ENCODE measurements at regions not wholly inside any gene's neighbourhood (a gene's known extent, or its start where the extent isn't known, plus 50 kb on each side); places are given as distances from the start of the nearest gene placed in this dataset.

- H3K9me3 ChIP-seq (replicated peaks; ENCODE audit: control insufficient read depth, low read depth, low read length), result no peaks in the 10 kb centered on the region
- H3K4me3 ChIP-seq (ENCODE audit: low read length), result no peak overlapping the region
- 89% methylated on average over 8 of the region's 9 CpGs for WGBS (ENCODE audit: insufficient coverage)
These were observed 157.3 kb upstream of the APCDD1 start for GRCh38 chr18:10297086-10297485.

GRCh38 chr18:10298346-10298745 lies 156.1 kb upstream of the APCDD1 start:
- H3K9me3 ChIP-seq (replicated peaks; ENCODE audit: control insufficient read depth, low read depth, low read length), result no peaks in the 10 kb centered on the region
- no peak for DNase-seq
- H3K27me3 ChIP-seq (ENCODE audit: control insufficient read depth, insufficient read depth, low read length), result no peaks in the 10 kb centered on the region
- H3K27ac ChIP-seq (ENCODE audit: low read length), result no peak overlapping the region
- H3K36me3 ChIP-seq (ENCODE audit: control insufficient read depth, insufficient read depth, low read length), result no peaks in the 10 kb centered on the region
- H3K4me1 ChIP-seq (ENCODE audit: control insufficient read depth, insufficient read depth, low read length), result peaks cover 6% of the 10 kb centered on the region
- no peak overlapping the region for H3K4me3 ChIP-seq (ENCODE audit: low read length)
- 82% methylated on average over 3 of the region's 8 CpGs for WGBS (ENCODE audit: insufficient coverage)

More at GRCh38 chr18:10297086-10297485, 157.3 kb upstream of the APCDD1 start:
- no peak for DNase-seq
- Histone ChIP-seq H3K27ac (ENCODE audit: low read length) (no peak overlapping the region), H3K36me3 (ENCODE audit: control insufficient read depth, insufficient read depth, low read length) (no peaks in the 10 kb centered on the region), H3K27me3 (ENCODE audit: control insufficient read depth, insufficient read depth, low read length) (no peaks in the 10 kb centered on the region), H3K4me1 (ENCODE audit: control insufficient read depth, insufficient read depth, low read length) (peaks cover 6% of the 10 kb centered on the region)

GRCh38 chr18:10299643-10300042 lies 154.8 kb upstream of the APCDD1 start:
- Histone ChIP-seq H3K36me3 (ENCODE audit: control insufficient read depth, insufficient read depth, low read length) (no peaks in the 10 kb centered on the region), H3K4me1 (ENCODE audit: control insufficient read depth, insufficient read depth, low read length) (peaks cover 6% of the 10 kb centered on the region), H3K27me3 (ENCODE audit: control insufficient read depth, insufficient read depth, low read length) (no peaks in the 10 kb centered on the region), H3K4me3 (ENCODE audit: low read length) (no peak overlapping the region), H3K27ac (ENCODE audit: low read length) (no peak overlapping the region), H3K9me3 (replicated peaks; ENCODE audit: control insufficient read depth, low read depth, low read length) (no peaks in the 10 kb centered on the region)
- DNase-seq, result peak; percentile 18
- 90% methylated on average over 4 of the region's 6 CpGs for WGBS (ENCODE audit: insufficient coverage)

GRCh38 chr18:10300739-10301138 lies 153.7 kb upstream of the APCDD1 start:
- no peak for DNase-seq
- WGBS (ENCODE audit: insufficient coverage), result 92% methylated on average over 4 of the region's 7 CpGs

GRCh38 chr18:10301831-10302483 lies 152.5 kb upstream of the APCDD1 start:
- Histone ChIP-seq H3K27me3 (ENCODE audit: control insufficient read depth, insufficient read depth, low read length) (no peaks in the 10 kb centered on the region), H3K36me3 (ENCODE audit: control insufficient read depth, insufficient read depth, low read length) (no peaks in the 10 kb centered on the region), H3K9me3 (replicated peaks; ENCODE audit: control insufficient read depth, low read depth, low read length) (no peaks in the 10 kb centered on the region), H3K4me1 (ENCODE audit: control insufficient read depth, insufficient read depth, low read length) (peaks cover 6% of the 10 kb centered on the region), H3K4me3 (ENCODE audit: low read length) (no peak overlapping the region), H3K27ac (ENCODE audit: low read length) (no peak overlapping the region)
- no peak for DNase-seq
- 83% methylated on average over 1 of the region's 5 CpGs for WGBS (ENCODE audit: insufficient coverage)

More at GRCh38 chr18:10300739-10301138, 153.7 kb upstream of the APCDD1 start:
- no peaks in the 10 kb centered on the region for H3K9me3 ChIP-seq (replicated peaks; ENCODE audit: control insufficient read depth, low read depth, low read length)
- no peaks in the 10 kb centered on the region for H3K36me3 ChIP-seq (ENCODE audit: control insufficient read depth, insufficient read depth, low read length)
- no peak overlapping the region for H3K4me3 ChIP-seq (ENCODE audit: low read length)
- H3K27me3 ChIP-seq (ENCODE audit: control insufficient read depth, insufficient read depth, low read length), result no peaks in the 10 kb centered on the region
- peaks cover 6% of the 10 kb centered on the region for H3K4me1 ChIP-seq (ENCODE audit: control insufficient read depth, insufficient read depth, low read length)
- H3K27ac ChIP-seq (ENCODE audit: low read length), result no peak overlapping the region

- no peaks in the 10 kb centered on the region for H3K9me3 ChIP-seq (replicated peaks; ENCODE audit: control insufficient read depth, low read depth, low read length)
- no peak overlapping the region for H3K27ac ChIP-seq (ENCODE audit: low read length)
- H3K36me3 ChIP-seq (ENCODE audit: control insufficient read depth, insufficient read depth, low read length), result no peaks in the 10 kb centered on the region
- H3K4me1 ChIP-seq (ENCODE audit: control insufficient read depth, insufficient read depth, low read length), result peaks cover 6% of the 10 kb centered on the region
- H3K4me3 ChIP-seq (ENCODE audit: low read length), result no peak overlapping the region
- 95% methylated on average over 2 of the region's 2 CpGs for WGBS (ENCODE audit: insufficient coverage)
- no peak for DNase-seq
- H3K27me3 ChIP-seq (ENCODE audit: control insufficient read depth, insufficient read depth, low read length), result peaks cover under 1% of the 10 kb centered on the region
These were observed 151.3 kb upstream of the APCDD1 start for GRCh38 chr18:10303171-10303570.

DNA sequence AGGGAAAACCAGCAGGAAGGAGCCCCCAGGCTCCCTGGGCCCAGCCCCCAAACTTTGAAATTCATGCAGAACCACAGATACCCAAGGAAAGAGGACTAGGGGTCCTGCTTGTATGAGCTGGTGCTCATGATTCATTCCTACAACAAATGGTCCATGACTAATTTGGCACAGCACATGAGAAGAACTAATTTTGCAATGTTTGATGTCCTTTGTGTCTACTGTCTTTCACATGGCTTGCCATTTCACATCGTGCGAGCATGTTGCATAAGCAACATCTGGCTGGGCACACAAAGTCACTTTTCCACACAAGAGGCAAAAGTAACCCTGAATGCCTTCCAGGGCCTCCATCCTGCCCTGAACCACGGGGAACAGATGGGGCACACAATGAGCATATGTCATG lies 149.6 kb upstream of the APCDD1 start:
- no peak for DNase-seq
- Histone ChIP-seq H3K27ac (ENCODE audit: low read length) (no peak overlapping the region), H3K4me1 (ENCODE audit: control insufficient read depth, insufficient read depth, low read length) (peaks cover 2% of the 10 kb centered on the region), H3K4me3 (ENCODE audit: low read length) (no peak overlapping the region), H3K9me3 (replicated peaks; ENCODE audit: control insufficient read depth, low read depth, low read length) (no peaks in the 10 kb centered on the region), H3K27me3 (ENCODE audit: control insufficient read depth, insufficient read depth, low read length) (peaks cover 2% of the 10 kb centered on the region), H3K36me3 (ENCODE audit: control insufficient read depth, insufficient read depth, low read length) (no peaks in the 10 kb centered on the region)
- no CpG with 5 or more reads among the region's 3 CpGs for WGBS (ENCODE audit: insufficient coverage)

GRCh38 chr18:10306779-10307178 lies 147.7 kb upstream of the APCDD1 start:
- Histone ChIP-seq H3K27me3 (ENCODE audit: control insufficient read depth, insufficient read depth, low read length) (peaks cover 2% of the 10 kb centered on the region), H3K36me3 (ENCODE audit: control insufficient read depth, insufficient read depth, low read length) (no peaks in the 10 kb centered on the region), H3K4me1 (ENCODE audit: control insufficient read depth, insufficient read depth, low read length) (no peaks in the 10 kb centered on the region), H3K4me3 (ENCODE audit: low read length) (no peak overlapping the region), H3K9me3 (replicated peaks; ENCODE audit: control insufficient read depth, low read depth, low read length) (no peaks in the 10 kb centered on the region), H3K27ac (ENCODE audit: low read length) (no peak overlapping the region)
- no CpG with 5 or more reads among the region's 2 CpGs for WGBS (ENCODE audit: insufficient coverage)
- no peak for DNase-seq

DNA sequence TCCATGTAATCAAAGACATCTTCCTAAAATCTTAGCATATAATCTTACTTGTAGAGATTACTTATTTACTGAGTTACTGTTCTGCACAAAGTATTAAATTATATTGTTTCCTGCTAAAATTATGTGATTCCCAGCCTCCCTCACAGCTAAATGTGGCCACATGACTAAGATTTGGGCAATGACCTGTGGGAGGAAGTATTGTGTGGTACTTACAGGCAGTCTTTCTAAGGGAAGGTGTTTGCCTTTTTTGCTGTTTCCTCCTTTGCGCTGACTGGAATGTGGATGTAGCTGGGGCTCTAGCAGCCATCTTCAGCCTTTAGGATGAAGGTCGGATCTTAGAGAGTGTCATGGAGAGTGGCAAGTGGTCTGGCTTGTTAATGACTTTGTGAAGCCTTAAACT lies 146.3 kb upstream of the APCDD1 start:
- WGBS (ENCODE audit: insufficient coverage), result no CpG with 5 or more reads among the region's 2 CpGs
- Histone ChIP-seq H3K9me3 (replicated peaks; ENCODE audit: control insufficient read depth, low read depth, low read length) (no peaks in the 10 kb centered on the region), H3K27me3 (ENCODE audit: control insufficient read depth, insufficient read depth, low read length) (peaks cover 2% of the 10 kb centered on the region), H3K27ac (ENCODE audit: low read length) (no peak overlapping the region), H3K36me3 (ENCODE audit: control insufficient read depth, insufficient read depth, low read length) (no peaks in the 10 kb centered on the region), H3K4me1 (ENCODE audit: control insufficient read depth, insufficient read depth, low read length) (no peaks in the 10 kb centered on the region), H3K4me3 (ENCODE audit: low read length) (no peak overlapping the region)
- DNase-seq, result no peak

DNA sequence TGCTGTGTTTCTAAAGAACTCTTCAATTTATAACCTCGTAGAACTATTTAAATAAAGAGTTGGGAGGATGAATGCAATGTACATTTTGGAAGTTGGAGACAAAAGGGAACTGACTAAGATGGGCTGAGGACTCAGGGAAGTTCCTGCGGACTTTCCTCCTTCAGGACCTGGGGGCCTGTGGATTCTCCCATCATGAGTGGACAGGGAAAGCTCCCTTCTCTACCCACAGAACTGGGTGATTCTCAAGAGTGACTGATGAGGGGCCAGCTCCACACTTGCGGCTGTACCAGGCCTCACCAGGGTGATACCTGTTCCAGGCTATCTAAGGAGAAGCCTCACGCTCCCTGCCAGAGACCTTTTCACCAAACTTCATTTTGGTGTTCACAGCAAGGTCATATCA lies 143.8 kb upstream of the APCDD1 start:
- H3K27ac ChIP-seq (ENCODE audit: low read length), result no peak overlapping the region
- peaks cover 2% of the 10 kb centered on the region for H3K27me3 ChIP-seq (ENCODE audit: control insufficient read depth, insufficient read depth, low read length)
- no peaks in the 10 kb centered on the region for H3K9me3 ChIP-seq (replicated peaks; ENCODE audit: control insufficient read depth, low read depth, low read length)
- peaks cover 9% of the 10 kb centered on the region for H3K4me1 ChIP-seq (ENCODE audit: control insufficient read depth, insufficient read depth, low read length)
- DNase-seq, result no peak
- 100% methylated on average over 2 of the region's 4 CpGs for WGBS (ENCODE audit: insufficient coverage)
- no peaks in the 10 kb centered on the region for H3K36me3 ChIP-seq (ENCODE audit: control insufficient read depth, insufficient read depth, low read length)
- no peak overlapping the region for H3K4me3 ChIP-seq (ENCODE audit: low read length)
